GM12891 (cell line): ENCODE measurements at regions not wholly inside any gene's neighbourhood (a gene's known extent, or its start where the extent isn't known, plus 50 kb on each side); places are given as distances from the start of the nearest gene placed in this dataset.

Source experiments
- POLR2A ChIP-seq: IDR thresholded peaks from 2 replicates; pipeline ENCODE4 v1.6.1; 2011; ENCODE audit warnings: low read depth, low read length, control low read depth
- POLR2AphosphoS5 ChIP-seq: IDR thresholded peaks from 2 replicates; pipeline ENCODE4 v1.6.1; 2011; ENCODE audit warnings: low read depth, low read length, control low read depth
- POU2F2 ChIP-seq: IDR thresholded peaks from 2 replicates; pipeline ENCODE4 v1.6.1; 2011; ENCODE audit warnings: low read depth, mild to moderate bottlenecking, control low read depth, low read length, moderate library complexity
- TAF1 ChIP-seq: IDR thresholded peaks from 2 replicates; pipeline ENCODE4 v1.6.1; 2011; ENCODE audit warnings: low read depth, low read length, control low read depth

- TF ChIP-seq POLR2A, result no peak
- no peak for TF ChIP-seq POLR2AphosphoS5
- no peak for TF ChIP-seq POU2F2
- TF ChIP-seq TAF1, result no peak
Observed at GRCh38 chr11:116255321-116255953, 517.4 kb downstream of the BUD13 start.
